ENCODE measurements at regions not wholly inside any gene's neighbourhood (a gene's known extent, or its start where the extent isn't known, plus 50 kb on each side); places are given as distances from the start of the nearest gene placed in this dataset.

GRCh38 chr9:84125046-84125445 lies 144.4 kb downstream of the RMI1 start:
- TF ChIP-seq CTCF (conservative IDR thresholded peaks at IDR 0.05 in 1 of 2, IDR thresholded peaks at IDR 0.05 in 1 of 2; ENCODE audit: extremely low read depth in 1 of 2, insufficient read depth in 1 of 2, low read depth in 1 of 2, low read length in 2 of 2) (no peak), EZH2 (IDR thresholded peaks at IDR 0.05; ENCODE audit: borderline replicate concordance, low read length) (no peak)
